ENCODE measurements at regions not wholly inside any gene's neighbourhood (a gene's known extent, or its start where the extent isn't known, plus 50 kb on each side); places are given as distances from the start of the nearest gene placed in this dataset.

GRCh38 chr18:1244397-1245122 is 339.9 kb downstream of the ADCYAP1 start:
- Histone ChIP-seq H3K36me3 (ENCODE audit: insufficient read depth, low read length) (no peaks in the 10 kb centered on the region), H2AFZ (ENCODE audit: low read depth, low read length) (no peak overlapping the region), H3K4me1 (ENCODE audit: insufficient read depth, low read length) (no peaks in the 10 kb centered on the region), H3K4me3 (ENCODE audit: low read length) (no peak overlapping the region), H3K27me3 (ENCODE audit: insufficient read depth, low read length) (no peaks in the 10 kb centered on the region), H3K9me3 (ENCODE audit: low read length) (no peaks in the 10 kb centered on the region)

GRCh38 chr18:1246827-1247226 is 342.2 kb downstream of the ADCYAP1 start:
- H2AFZ ChIP-seq (ENCODE audit: low read depth, low read length) = no peak overlapping the region
- no peaks in the 10 kb centered on the region for H3K9me3 ChIP-seq (ENCODE audit: low read length)
- no peaks in the 10 kb centered on the region for H3K36me3 ChIP-seq (ENCODE audit: insufficient read depth, low read length)
- H3K4me3 ChIP-seq (ENCODE audit: low read length) = no peak overlapping the region
- no peaks in the 10 kb centered on the region for H3K4me1 ChIP-seq (ENCODE audit: insufficient read depth, low read length)
- no peaks in the 10 kb centered on the region for H3K27me3 ChIP-seq (ENCODE audit: insufficient read depth, low read length)

- no peaks in the 10 kb centered on the region for H3K9me3 ChIP-seq (ENCODE audit: low read length)
- no peak overlapping the region for H3K4me3 ChIP-seq (ENCODE audit: low read length)
- H3K36me3 ChIP-seq (ENCODE audit: insufficient read depth, low read length) = no peaks in the 10 kb centered on the region
- H3K27me3 ChIP-seq (ENCODE audit: insufficient read depth, low read length) = no peaks in the 10 kb centered on the region
- H3K4me1 ChIP-seq (ENCODE audit: insufficient read depth, low read length) = no peaks in the 10 kb centered on the region
- no peak overlapping the region for H2AFZ ChIP-seq (ENCODE audit: low read depth, low read length)
These were observed 347.9 kb downstream of the ADCYAP1 start for GRCh38 chr18:1252534-1252933.

- no peaks in the 10 kb centered on the region for H3K4me1 ChIP-seq (ENCODE audit: insufficient read depth, low read length)
- H3K27me3 ChIP-seq (ENCODE audit: insufficient read depth, low read length) = no peaks in the 10 kb centered on the region
- no peaks in the 10 kb centered on the region for H3K9me3 ChIP-seq (ENCODE audit: low read length)
- no peak overlapping the region for H2AFZ ChIP-seq (ENCODE audit: low read depth, low read length)
- no peaks in the 10 kb centered on the region for H3K36me3 ChIP-seq (ENCODE audit: insufficient read depth, low read length)
- H3K4me3 ChIP-seq (ENCODE audit: low read length) = no peak overlapping the region
These were observed 348.3 kb downstream of the ADCYAP1 start for GRCh38 chr18:1252936-1253335.

GRCh38 chr18:1253827-1254226 is 349.2 kb downstream of the ADCYAP1 start:
- Histone ChIP-seq H3K4me1 (ENCODE audit: insufficient read depth, low read length) (no peaks in the 10 kb centered on the region), H3K27me3 (ENCODE audit: insufficient read depth, low read length) (no peaks in the 10 kb centered on the region), H3K9me3 (ENCODE audit: low read length) (no peaks in the 10 kb centered on the region), H3K4me3 (ENCODE audit: low read length) (no peak overlapping the region), H2AFZ (ENCODE audit: low read depth, low read length) (no peak overlapping the region), H3K36me3 (ENCODE audit: insufficient read depth, low read length) (no peaks in the 10 kb centered on the region)

- no peak overlapping the region for H3K4me3 ChIP-seq (ENCODE audit: low read length)
- H3K36me3 ChIP-seq (ENCODE audit: insufficient read depth, low read length) = no peaks in the 10 kb centered on the region
- no peaks in the 10 kb centered on the region for H3K4me1 ChIP-seq (ENCODE audit: insufficient read depth, low read length)
- no peaks in the 10 kb centered on the region for H3K9me3 ChIP-seq (ENCODE audit: low read length)
- H2AFZ ChIP-seq (ENCODE audit: low read depth, low read length) = no peak overlapping the region
- H3K27me3 ChIP-seq (ENCODE audit: insufficient read depth, low read length) = no peaks in the 10 kb centered on the region
These were observed 356.4 kb downstream of the ADCYAP1 start for GRCh38 chr18:1261054-1261453.

GRCh38 chr18:1267021-1267420 is 362.4 kb downstream of the ADCYAP1 start:
- Histone ChIP-seq H3K27me3 (ENCODE audit: insufficient read depth, low read length) (no peaks in the 10 kb centered on the region), H3K36me3 (ENCODE audit: insufficient read depth, low read length) (no peaks in the 10 kb centered on the region), H3K4me3 (ENCODE audit: low read length) (no peak overlapping the region), H3K9me3 (ENCODE audit: low read length) (no peaks in the 10 kb centered on the region), H3K4me1 (ENCODE audit: insufficient read depth, low read length) (no peaks in the 10 kb centered on the region), H2AFZ (ENCODE audit: low read depth, low read length) (no peak overlapping the region)

GRCh38 chr18:1270081-1270480 is 365.4 kb downstream of the ADCYAP1 start:
- Histone ChIP-seq H3K9me3 (ENCODE audit: low read length) (no peaks in the 10 kb centered on the region), H2AFZ (ENCODE audit: low read depth, low read length) (no peak overlapping the region), H3K27me3 (ENCODE audit: insufficient read depth, low read length) (no peaks in the 10 kb centered on the region)

GRCh38 chr18:1273469-1273868 is 368.8 kb downstream of the ADCYAP1 start:
- Histone ChIP-seq H3K9me3 (ENCODE audit: low read length) (no peaks in the 10 kb centered on the region), H3K27me3 (ENCODE audit: insufficient read depth, low read length) (no peaks in the 10 kb centered on the region), H3K4me1 (ENCODE audit: insufficient read depth, low read length) (no peaks in the 10 kb centered on the region), H3K4me3 (ENCODE audit: low read length) (no peak overlapping the region), H2AFZ (ENCODE audit: low read depth, low read length) (no peak overlapping the region), H3K36me3 (ENCODE audit: insufficient read depth, low read length) (no peaks in the 10 kb centered on the region)

More at GRCh38 chr18:1270081-1270480, 365.4 kb downstream of the ADCYAP1 start:
- H3K4me3 ChIP-seq (ENCODE audit: low read length) = no peak overlapping the region
- no peaks in the 10 kb centered on the region for H3K36me3 ChIP-seq (ENCODE audit: insufficient read depth, low read length)
- no peaks in the 10 kb centered on the region for H3K4me1 ChIP-seq (ENCODE audit: insufficient read depth, low read length)

GRCh38 chr18:1292167-1292566 is 387.5 kb downstream of the ADCYAP1 start:
- no peaks in the 10 kb centered on the region for H3K9me3 ChIP-seq (ENCODE audit: low read length)
- H3K4me1 ChIP-seq (ENCODE audit: insufficient read depth, low read length) = peaks cover 3% of the 10 kb centered on the region
- no peak overlapping the region for H2AFZ ChIP-seq (ENCODE audit: low read depth, low read length)
- no peak overlapping the region for H3K4me3 ChIP-seq (ENCODE audit: low read length)
- H3K36me3 ChIP-seq (ENCODE audit: insufficient read depth, low read length) = no peaks in the 10 kb centered on the region
- H3K27me3 ChIP-seq (ENCODE audit: insufficient read depth, low read length) = no peaks in the 10 kb centered on the region

GRCh38 chr18:1294229-1294628 is 389.6 kb downstream of the ADCYAP1 start:
- H3K27me3 ChIP-seq (ENCODE audit: insufficient read depth, low read length) = no peaks in the 10 kb centered on the region
- no peaks in the 10 kb centered on the region for H3K9me3 ChIP-seq (ENCODE audit: low read length)
- no peaks in the 10 kb centered on the region for H3K36me3 ChIP-seq (ENCODE audit: insufficient read depth, low read length)
- no peak overlapping the region for H3K4me3 ChIP-seq (ENCODE audit: low read length)
- H2AFZ ChIP-seq (ENCODE audit: low read depth, low read length) = no peak overlapping the region
- peaks cover 3% of the 10 kb centered on the region for H3K4me1 ChIP-seq (ENCODE audit: insufficient read depth, low read length)

- no peaks in the 10 kb centered on the region for H3K27me3 ChIP-seq (ENCODE audit: insufficient read depth, low read length)
- no peak overlapping the region for H2AFZ ChIP-seq (ENCODE audit: low read depth, low read length)
- peaks cover 3% of the 10 kb centered on the region for H3K4me1 ChIP-seq (ENCODE audit: insufficient read depth, low read length)
- H3K36me3 ChIP-seq (ENCODE audit: insufficient read depth, low read length) = no peaks in the 10 kb centered on the region
- no peak overlapping the region for H3K4me3 ChIP-seq (ENCODE audit: low read length)
- H3K9me3 ChIP-seq (ENCODE audit: low read length) = no peaks in the 10 kb centered on the region
These were observed 391.6 kb downstream of the ADCYAP1 start for GRCh38 chr18:1296237-1296636.

GRCh38 chr18:1302861-1303260 is 398.2 kb downstream of the ADCYAP1 start:
- no peaks in the 10 kb centered on the region for H3K27me3 ChIP-seq (ENCODE audit: insufficient read depth, low read length)
- no peaks in the 10 kb centered on the region for H3K4me1 ChIP-seq (ENCODE audit: insufficient read depth, low read length)
- no peak overlapping the region for H2AFZ ChIP-seq (ENCODE audit: low read depth, low read length)
- no peaks in the 10 kb centered on the region for H3K36me3 ChIP-seq (ENCODE audit: insufficient read depth, low read length)
- no peak overlapping the region for H3K4me3 ChIP-seq (ENCODE audit: low read length)
- no peaks in the 10 kb centered on the region for H3K9me3 ChIP-seq (ENCODE audit: low read length)

GRCh38 chr18:1304392-1304992 is 399.8 kb downstream of the ADCYAP1 start:
- Histone ChIP-seq H3K9me3 (ENCODE audit: low read length) (no peaks in the 10 kb centered on the region), H3K27me3 (ENCODE audit: insufficient read depth, low read length) (no peaks in the 10 kb centered on the region), H3K4me3 (ENCODE audit: low read length) (no peak overlapping the region), H3K36me3 (ENCODE audit: insufficient read depth, low read length) (no peaks in the 10 kb centered on the region), H2AFZ (ENCODE audit: low read depth, low read length) (no peak overlapping the region), H3K4me1 (ENCODE audit: insufficient read depth, low read length) (no peaks in the 10 kb centered on the region)
